Mesenteric fat pad (tissue), 1 donor: ENCODE measurements at regions not wholly inside any gene's neighbourhood (a gene's known extent, or its start where the extent isn't known, plus 50 kb on each side); places are given as distances from the start of the nearest gene placed in this dataset.

Source experiments
- DNase-seq: peaks from one replicate; pipeline ENCODE4 v3.0.0-alpha.2; 2020; ENCODE audit warnings: low spot score
- donor health status: DM: yes; HTN: yes; CAD: no.

DNA sequence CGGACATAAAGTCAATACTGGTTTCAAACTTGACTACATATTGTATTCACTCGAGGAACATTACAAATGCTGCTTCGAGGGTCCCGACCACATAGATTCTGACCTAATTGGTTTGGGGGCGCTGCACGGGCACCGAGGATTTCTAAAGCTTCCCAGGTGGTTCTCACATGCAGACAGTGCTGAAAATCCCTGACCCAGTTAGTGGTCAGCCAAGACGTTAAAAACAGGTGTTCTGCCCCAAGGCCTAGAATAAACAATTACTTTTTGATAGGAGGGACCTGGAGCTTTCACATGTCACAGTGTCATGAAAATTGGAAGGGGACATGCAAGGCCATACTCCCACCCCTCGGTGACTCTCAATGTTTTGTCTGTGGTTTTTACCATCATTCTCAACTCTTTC is 368.9 kb downstream of the RNF144A start:
- no peak for DNase-seq

DNA sequence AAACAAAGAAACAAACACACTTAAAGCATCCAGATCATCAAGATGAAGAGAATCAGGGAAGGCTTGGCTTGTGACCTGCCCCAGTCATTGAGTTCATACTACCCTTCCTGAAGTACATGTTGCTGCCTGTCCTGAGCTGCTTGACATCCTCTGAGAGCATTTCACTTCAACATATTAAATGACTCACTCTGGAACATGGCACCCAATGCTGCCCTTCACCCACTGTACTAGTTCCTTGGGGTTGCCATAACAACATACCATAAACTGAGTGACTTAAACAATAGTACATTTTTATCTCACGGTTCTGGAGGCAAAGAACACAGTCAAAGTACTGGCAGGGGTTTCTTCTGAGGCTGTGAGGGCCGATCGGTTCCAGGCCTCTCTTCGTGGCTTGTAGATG is 371.3 kb downstream of the RNF144A start:
- DNase-seq, result no peak

DNA sequence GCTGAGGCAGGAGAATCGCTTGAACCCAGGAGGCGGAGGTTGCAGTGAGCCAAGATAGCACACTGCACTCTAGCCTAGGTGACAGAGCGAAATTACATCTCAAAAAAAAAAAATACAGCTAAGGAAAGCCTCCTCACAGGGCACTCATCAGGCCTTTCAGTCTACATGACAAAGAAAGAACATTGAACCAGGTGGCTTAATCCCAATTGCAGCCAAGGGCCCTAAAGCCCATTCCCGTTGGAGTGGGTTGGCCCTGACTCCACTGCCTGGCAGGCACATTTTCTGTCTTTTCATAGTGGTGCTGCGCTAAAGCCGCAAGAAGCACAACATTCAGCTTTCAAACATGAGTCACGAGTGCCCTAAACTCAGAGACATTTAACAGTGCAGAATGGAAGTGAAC is 372.5 kb downstream of the RNF144A start:
- no peak for DNase-seq

DNA sequence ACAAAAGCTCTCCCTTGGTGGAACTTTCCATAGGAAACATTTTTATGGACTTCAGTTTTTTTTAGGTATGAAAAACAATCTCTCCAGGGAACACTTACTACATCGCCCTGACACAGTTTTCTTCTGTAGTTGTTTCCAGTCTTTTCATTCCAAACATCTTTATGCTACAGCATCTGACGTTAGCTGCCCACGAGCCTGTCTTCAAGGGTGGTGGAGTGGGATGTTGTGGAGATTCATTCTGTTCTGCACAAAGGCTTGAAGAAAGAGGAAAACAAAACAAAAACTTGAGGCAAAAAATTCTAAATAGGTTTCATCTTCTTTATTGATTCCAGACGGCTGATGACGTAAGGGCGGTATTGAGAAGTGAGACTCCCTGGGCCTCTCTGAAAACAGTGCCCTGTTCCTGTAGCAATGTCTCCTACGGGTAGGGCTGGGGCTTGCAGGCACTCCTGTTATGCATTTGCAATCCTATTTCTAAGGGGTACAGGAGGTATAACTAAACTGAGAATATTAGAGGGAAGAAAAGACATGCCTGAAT is 375.0 kb downstream of the RNF144A start:
- DNase-seq, result no peak

DNA sequence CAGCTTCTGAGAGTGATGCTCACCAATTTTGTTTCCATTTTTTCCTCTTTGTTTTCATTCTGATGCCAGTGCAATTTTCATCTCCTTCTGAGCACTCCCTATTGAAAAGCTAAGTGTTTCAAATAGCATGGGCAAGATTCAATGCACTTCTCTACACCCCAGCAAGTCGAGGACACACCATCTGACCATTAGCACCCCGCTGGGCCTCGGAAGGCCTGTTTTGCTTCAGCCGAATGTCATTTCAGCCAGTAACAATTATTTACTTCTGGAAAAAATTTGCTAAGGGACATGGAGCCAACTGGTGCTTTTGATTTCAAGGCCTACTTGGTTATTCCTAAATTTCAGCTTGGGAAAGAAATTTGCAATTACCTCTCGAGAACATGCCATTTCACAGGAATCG is 392.4 kb downstream of the RNF144A start:
- no peak for DNase-seq

DNA sequence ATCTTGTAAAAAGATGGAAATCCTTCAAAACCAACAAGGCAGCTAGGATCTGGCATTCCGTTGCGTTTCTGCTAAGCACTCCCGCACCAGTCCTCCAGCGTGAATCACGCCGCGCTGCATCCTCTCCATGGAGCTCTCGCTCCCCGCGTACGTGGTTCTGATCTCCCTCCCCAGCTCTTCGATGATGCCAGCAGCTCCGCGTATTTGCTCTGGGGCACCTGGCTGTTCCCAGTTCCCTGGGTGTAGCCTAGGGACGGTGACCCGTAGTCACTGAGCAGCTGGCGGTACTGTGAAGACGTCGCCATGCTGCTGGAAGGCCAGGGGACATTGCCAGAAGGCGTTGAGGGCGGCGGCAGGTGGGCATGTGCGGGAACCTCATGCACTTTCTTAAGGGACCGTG is 407.5 kb downstream of the RNF144A start:
- no peak for DNase-seq

DNA sequence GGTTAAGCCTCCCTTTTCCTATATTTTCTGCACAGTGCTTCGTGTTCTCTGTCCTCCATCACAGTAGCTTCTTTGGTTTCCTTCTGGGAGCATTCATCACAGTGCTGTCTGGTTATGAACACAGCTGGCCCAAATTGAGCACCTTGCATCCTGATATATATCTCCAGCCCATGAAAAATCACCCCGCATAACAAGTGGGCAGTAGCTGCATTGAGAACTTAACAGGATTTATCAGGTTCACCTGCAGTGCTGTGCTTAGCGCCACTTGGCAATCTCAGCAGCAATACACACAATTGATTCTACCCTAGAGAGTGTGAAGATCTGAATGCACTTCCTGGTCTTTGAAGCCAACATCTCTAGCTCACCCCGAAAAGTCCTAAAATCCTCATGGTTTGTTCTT is 408.0 kb downstream of the RNF144A start:
- no peak for DNase-seq

DNA sequence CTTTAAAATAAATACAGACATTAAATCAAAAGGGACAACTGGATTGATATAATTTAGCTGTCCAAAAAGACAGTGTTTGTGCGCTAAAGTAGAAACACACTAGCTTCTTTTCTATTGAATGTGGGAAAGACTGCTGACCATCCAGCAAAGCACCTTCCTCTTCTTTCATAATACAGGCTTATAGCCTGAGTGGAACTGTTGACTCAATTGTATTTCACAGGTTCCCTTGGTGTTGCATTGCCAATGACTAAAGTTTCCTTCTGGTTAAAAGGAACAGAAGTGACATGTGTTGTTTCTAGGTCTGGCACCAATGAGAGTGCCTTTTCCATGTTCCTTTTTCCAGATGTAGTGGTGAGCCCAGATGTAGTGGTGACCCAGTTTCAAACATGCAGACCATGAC is 412.3 kb downstream of the RNF144A start:
- DNase-seq, result no peak

DNA sequence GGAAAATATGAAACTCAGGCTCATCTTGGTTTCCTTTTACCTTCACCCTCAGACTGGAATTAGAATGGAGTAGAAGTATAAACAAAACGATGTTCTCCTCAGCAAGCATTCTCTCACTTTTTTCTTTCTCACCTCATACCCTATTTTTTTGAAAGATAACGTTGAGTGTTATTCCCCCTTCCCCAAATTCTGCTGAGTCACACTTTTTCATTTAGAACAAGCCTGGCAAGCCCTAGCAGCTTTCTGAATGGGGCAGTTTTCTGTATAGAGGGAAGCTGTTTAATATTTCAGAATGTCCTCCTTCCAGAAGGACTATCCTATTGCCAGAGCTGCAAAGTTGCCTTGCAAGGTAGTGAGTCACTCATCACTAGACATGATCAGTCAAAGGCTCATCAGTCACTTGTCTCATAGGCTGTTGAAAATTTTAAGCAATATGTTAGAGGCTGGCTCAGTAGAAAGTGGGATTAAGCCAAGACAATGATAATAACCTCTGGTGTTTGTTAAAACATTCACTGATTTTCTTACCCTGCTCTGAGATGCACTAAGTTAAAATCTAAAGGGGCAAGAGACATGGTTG is 416.1 kb downstream of the RNF144A start:
- DNase-seq, result no peak

DNA sequence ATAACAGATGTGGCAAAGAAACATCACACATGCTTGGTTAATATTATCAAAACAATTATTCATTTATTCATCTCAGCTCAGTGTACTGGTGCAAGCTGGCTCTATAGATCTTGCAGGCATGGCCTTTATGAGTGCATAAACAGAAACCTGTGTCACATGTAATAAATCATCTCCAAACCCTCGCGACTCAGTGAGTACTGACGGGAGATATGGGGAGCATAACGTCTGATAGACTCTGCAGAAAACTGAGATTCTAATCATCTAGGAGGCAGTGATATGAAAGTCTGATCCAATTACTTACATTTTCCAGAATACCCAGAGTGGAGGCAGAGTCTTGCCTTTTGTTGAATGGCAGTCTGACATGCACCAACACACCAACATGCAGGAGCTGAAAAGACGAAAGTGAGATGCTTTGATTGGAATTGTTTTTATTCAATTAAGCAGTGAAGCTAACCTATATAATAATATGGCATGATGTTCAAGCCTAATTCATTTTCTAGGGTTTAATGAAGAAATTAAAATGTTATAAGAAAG is 416.8 kb downstream of the RNF144A start:
- DNase-seq, result no peak

DNA sequence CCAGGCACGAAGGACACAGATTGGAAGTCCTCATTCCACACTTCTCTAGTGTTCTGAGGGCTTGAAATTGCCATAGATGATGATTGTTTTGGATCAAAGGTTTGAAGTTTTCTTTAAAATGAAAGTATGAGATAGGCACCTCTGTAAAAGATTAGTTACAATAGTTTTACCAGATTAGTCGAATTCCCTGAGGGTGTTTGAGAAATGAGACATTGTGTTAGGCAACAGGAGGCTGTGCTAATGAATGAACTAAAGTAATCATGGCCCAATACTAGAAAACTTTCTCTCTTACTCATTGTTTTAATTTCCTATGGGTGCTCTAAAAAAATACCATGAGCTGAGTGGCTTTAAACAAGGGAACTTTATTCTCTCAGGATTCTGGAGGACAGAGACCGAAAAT is 421.7 kb downstream of the RNF144A start:
- DNase-seq, result no peak

DNA sequence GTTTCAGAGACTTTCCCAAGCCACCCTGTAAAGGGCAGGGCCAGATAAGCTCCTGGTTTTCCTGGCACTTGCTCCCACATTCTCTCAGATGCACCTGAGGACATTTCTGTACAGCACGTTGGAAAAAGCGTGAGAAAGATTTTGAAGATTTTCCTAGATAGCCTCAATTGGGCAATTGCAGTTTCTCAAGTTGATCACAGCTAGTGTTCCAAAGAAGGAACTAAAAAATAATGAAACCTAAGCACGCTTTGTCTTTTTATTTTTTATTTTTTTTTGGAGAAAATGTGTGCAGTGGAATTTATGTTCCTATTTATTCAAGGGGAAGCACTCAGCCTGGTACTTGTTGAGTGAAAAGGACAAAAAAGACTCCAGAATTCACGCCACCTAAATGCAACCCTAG is 429.1 kb downstream of the RNF144A start:
- no peak for DNase-seq

DNA sequence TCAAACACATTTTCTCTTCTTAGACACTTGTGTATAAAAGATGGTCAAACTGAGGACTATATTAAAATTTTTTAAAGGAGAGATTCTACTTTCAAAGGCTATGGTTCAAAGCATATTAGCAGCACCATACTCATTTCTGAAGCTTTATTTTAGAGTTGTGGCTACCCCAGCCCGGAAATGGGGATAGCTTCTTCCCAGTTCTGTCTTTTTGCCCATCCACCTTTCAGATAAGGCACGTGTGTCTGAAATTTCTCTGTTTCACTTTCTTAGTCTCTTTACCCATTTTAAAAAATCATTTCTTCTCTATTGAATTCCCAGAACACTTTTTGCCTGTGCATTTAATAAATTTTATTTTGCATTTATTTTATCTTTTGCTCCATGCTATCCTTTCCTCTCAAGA is 431.5 kb downstream of the RNF144A start:
- no peak for DNase-seq

DNA sequence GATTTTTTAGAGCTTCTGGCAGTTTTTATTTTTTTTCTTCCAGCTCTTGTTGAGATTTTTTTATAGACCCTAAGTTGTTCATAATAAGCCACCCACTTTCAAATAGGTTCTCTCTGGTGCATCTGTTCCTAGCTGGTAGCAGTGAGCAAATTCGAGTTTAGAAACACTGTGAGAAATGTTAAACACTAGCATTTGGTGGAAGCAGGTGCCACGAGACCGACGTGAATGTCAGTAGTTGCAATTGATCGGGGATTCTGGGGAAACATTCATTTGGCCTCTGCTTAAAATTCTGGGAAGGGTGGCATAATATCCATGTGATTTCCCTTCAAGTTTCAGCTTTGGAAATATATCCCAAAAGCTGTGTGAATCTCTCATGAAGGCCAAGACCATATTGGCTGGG is 435.0 kb downstream of the RNF144A start:
- DNase-seq, result no peak

DNA sequence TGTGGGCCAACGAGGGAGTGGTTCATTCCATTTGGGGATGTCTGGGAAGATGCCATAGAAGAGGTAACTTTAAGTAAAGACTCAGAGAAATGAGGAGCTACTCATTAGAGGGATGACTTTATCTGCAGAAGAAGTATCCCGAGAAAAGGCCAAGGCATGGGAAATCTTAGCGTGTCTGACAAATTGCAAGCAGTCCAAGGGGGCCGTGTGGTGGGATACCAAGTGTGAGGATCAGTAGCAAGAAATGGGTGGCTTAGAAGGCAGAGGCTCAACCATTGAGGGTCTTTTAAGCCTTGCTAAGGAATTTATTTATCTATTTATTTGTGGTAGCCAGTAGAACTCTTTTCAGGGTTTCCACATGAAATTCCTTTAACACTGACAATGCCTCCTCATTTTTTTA is 436.4 kb downstream of the RNF144A start:
- no peak for DNase-seq

DNA sequence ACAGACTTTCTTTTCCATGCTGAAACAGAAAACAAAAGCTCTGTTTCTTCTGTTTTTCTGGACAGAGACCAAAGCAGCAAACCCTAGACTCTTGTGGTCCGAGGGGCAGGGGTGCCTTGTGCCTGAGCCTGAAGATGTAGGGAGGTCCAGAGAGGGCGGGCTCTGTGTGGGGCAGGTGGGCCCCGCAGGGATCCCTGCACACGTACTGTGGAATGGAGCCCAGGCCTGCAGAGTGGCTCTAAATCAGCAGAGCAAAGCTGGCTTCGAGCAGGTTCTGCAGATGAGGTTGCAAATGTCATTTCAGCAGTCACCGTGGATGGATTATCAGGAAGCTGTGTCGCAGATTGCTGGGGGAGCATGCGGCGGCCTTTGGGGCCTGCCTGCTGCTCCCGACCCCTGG is 438.6 kb downstream of the RNF144A start:
- no peak for DNase-seq

DNA sequence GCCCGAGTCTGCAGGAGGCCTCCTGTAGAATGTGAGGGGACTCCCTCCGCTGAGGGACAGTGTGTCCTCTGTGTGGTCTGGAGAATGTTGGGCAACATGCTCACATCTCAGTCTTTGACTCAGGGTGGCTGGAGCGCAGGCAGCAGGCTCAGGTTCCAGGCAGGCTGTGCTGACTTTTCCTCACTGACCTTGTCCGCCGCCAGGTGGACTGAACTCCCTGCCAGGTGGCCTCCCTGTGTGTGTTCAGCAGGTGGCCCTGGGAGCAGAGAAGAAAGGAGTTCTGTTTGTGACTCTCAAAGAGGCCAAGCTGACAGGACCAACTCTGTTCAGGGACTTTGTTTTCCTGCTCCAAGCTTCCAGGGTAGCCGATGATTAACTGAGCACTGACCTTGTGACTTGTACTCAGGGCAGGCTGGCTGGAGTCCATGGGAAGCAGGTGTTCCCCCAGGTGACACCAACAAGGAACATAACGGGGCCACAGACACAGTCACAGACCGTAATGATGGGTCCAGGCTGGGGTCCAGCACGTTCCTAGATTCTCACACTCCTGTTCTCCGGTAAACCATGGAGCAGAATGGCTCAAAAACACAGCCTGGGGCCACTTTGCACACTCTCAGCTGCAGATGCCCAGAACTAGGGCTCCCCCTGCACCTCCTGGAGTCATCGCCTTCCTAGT is 439.8 kb downstream of the RNF144A start:
- DNase-seq, result no peak

DNA sequence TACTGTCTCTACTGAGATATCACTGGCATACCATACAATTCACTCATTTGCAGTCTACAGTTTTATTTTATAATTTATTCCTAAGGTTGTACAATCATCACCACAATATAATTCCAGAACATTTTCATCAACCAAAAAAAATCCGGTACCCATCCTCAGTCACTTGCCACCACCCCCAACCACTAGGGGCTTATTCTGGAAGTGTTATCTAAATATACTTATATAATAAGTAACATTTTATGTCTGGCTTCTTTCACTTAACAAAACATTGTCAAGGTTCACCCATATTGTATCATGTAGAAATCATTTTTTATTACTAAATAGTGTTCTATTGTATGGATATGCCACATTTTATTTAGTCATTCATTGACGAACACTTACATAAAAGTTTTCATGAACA is 440.8 kb downstream of the RNF144A start:
- DNase-seq, result no peak

DNA sequence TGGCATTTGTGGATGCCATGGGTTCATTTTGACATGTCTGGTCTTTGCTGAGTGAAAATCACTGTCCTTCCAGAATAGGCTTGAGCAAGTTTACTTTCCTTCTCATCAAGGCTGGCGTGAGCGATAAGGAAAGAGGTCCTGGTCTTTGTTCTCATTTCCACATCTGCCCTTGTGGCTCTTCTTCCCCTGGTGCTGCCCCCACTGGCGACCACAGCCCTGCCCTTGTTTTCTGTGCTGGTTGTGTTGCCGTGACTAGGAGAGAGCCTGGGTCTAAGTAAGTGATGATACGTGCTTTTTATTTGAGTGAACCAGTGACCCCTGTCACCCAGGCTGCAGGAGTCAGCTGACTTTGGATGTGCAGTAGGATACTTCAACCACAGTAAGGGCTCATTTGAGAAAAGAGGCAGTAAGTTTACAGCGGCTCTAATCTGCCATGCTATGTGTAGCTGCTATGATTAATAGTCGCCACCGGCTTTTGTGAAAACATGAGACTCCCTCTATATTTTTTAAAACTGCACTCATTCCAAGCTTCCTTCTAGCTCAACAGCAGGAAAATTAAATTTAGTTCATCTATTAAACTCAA is 441.7 kb downstream of the RNF144A start:
- no peak for DNase-seq

DNA sequence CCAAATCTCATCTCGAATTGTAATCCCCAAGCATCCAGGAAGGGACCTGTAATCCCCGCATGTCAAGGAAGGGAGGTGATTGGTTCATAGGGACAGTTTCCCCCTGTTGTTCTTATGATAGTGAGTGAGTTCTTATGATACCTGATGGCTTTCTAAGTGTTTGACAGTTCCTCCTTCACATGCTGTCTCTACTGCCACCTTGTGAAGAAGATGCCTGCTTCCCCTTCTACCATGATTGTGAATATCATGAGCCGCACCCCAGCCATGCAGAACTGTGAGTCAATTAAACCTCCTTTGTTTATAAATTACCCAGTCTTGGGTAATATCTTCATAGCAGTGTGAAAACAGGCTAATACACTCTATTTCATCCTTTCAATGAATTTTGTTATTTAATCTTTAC is 446.7 kb downstream of the RNF144A start:
- no peak for DNase-seq

DNA sequence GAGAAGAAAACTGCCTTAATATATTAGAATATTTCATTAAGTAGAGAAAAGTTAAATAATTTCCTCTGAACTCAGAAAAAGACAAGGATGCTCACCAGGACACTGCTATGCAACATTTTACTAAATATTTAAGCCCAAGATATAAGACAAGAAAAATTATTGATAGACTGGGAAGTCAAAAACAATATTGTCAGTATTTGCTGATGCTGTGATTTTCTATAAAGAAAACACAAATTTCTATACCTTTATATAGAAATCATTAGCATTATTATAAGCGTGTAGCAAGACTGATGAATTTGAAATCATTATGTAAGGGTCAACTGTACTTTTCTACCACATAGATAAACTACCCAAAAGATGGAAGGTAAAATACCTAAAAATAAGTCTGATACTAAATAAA is 451.0 kb downstream of the RNF144A start:
- DNase-seq, result no peak

DNA sequence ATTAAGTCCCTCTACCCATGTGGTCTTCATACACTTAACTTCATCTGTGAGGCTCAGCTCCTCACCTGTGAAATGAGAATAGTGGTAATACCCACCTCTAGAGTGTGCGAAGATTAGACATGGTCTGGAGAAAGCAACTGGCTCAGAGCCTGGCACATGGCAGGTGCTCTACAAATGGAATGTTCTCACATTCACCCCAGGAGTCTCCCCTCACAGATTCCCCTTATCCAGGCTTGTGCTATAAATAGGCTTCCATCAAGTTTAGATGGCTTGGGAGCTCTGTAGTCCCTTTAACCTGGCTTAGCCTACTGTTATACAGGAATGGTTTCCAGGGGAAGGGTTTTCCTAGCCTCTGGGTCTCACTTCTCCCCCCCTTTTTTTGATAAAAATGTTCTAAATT is 455.9 kb downstream of the RNF144A start:
- no peak for DNase-seq

DNA sequence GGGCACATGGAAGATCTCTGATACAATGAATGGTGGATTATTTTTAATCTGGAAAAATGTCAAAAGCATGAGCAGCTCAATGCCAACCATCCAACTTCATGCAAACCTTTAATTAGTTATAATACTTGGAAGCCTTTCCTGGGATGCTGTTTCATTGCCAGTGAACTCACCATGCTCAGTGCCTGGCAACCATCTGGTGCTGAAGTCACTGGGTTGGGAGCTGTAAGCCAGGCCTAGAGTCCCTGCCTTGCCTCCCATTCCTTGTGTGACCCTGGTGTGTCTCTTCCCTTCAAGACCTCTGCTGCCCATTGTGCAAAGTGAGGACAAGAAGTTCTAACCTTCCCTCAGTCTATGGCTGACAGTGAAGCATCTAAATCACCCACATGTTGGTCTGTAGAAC is 458.7 kb downstream of the RNF144A start:
- no peak for DNase-seq
